Small intestine (tissue), 7 donors: ENCODE measurements at regions not wholly inside any gene's neighbourhood (a gene's known extent, or its start where the extent isn't known, plus 50 kb on each side); places are given as distances from the start of the nearest gene placed in this dataset.
A peak's percentile ranks its signal among the peaks of the same experiment; 100 is the strongest.

Experiments
- DNase-seq, 2 donors: peaks; one replicate each; pipeline versions ENCODE4 v3.0.0 to v3.0.0-alpha.2; 2013
- FAIRE-seq: peaks from 2 replicates; lab custom pipeline; 2012; peaks lifted over from hg19 to GRCh38; lab: Jason Lieb, UNC
- H3K27ac ChIP-seq, 3 donors: one replicate each; pipeline ENCODE4 v1.5.1; 2013; ENCODE audit warnings: low read length in 2 of 3, mild to moderate bottlenecking in 2 of 3, control low read depth in 1 of 3, inconsistent platforms in 1 of 3, low read depth in 1 of 3, moderate library complexity in 1 of 3
- H3K27me3 ChIP-seq, 3 donors: one replicate each; pipeline ENCODE4 v1.6.1; 2013; ENCODE audit warnings: low read length in 3 of 3, inconsistent platforms in 1 of 3; ENCODE audit not compliant: control insufficient read depth in 3 of 3, insufficient read depth in 3 of 3
- H3K36me3 ChIP-seq, 3 donors: one replicate each; pipeline ENCODE4 v1.6.1; 2013; ENCODE audit warnings: low read length in 3 of 3, inconsistent platforms in 1 of 3, low read depth in 1 of 3, mild to moderate bottlenecking in 1 of 3, moderate library complexity in 1 of 3; ENCODE audit not compliant: control insufficient read depth in 3 of 3, insufficient read depth in 2 of 3
- H3K4me1 ChIP-seq, 3 donors: one replicate each; pipeline ENCODE4 v1.6.1; 2013; ENCODE audit warnings: low read length in 2 of 3, inconsistent platforms in 1 of 3, low read depth in 1 of 3, mild to moderate bottlenecking in 1 of 3, moderate library complexity in 1 of 3; ENCODE audit not compliant: control insufficient read depth in 3 of 3, insufficient read depth in 2 of 3
- H3K4me3 ChIP-seq, 3 donors: one replicate each; pipeline ENCODE4 v1.5.1; 2013; ENCODE audit warnings: low read length in 3 of 3, control low read depth in 1 of 3, inconsistent platforms in 1 of 3, low read depth in 1 of 3, mild to moderate bottlenecking in 1 of 3, moderate library complexity in 1 of 3
- H3K9me3 ChIP-seq, 2 donors: one replicate each; pipeline ENCODE4 v1.6.1; 2013; ENCODE audit warnings: low read depth in 1 of 2, low read length in 1 of 2; ENCODE audit not compliant: control insufficient read depth in 2 of 2, insufficient read depth in 1 of 2
- WGBS, 3 donors: extraction: QIAGEN DNeasy Blood & Tissue Kit; methylation state at CpG; one replicate each; pipeline ENCODE4 v1.1.7; 2013; 5-methylcytosine and 5-hydroxymethylcytosine counted together
- donor health status: healthy with polysubstance abuse.
- donor health status: control.
- donor health status: control.
- donor health status: Bipolar disorder and iron deficiency.
- donor health status: healthy.

DNA sequence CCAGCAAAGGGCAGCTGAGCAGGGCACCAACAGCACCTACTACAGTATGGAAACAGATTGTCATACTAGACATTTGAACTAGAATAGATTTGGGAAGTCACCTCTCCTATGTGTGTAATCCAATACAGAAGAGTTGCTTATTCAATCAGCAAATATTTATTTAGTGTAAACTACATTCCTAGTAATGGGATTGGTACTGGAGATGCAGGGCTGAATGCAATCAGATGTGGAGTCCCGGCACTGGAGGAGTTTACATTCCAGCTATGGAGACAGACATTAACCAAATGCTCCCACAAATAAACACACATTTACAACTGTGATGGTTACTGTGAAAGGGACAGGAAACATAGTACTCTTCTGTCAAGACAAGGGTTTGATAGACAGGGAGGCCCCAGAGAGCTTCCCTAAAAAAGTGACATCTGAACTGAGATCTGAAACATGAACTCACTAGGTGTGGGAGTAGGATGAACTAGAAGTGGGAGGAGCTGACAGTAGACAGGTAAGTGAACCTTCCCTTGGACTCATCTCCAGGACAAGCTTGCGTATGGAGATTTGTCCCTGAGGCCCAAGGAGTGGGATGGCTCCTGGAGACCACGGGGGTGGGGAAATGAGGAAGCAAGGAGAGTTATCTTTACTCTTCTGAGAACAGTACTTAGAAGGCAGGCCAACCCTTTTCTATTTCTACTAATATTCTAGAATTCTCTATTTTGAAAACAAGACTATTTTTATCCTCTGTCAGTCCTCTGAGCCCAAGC is 420.5 kb downstream of the MAFB start:
- Histone ChIP-seq H3K36me3 (no peaks in the 10 kb centered on the region), H3K4me3 (no peak overlapping the region), H3K9me3 (no peaks in the 10 kb centered on the region), H3K27ac (no peak overlapping the region), H3K27me3 (no peaks in the 10 kb centered on the region), H3K4me1 (no peaks in the 10 kb centered on the region)
- 61 to 84% (median 73%) methylated on average over 3 of the region's 3 CpGs for WGBS, 3 donors
- no peak for FAIRE-seq
- DNase-seq = no peak

DNA sequence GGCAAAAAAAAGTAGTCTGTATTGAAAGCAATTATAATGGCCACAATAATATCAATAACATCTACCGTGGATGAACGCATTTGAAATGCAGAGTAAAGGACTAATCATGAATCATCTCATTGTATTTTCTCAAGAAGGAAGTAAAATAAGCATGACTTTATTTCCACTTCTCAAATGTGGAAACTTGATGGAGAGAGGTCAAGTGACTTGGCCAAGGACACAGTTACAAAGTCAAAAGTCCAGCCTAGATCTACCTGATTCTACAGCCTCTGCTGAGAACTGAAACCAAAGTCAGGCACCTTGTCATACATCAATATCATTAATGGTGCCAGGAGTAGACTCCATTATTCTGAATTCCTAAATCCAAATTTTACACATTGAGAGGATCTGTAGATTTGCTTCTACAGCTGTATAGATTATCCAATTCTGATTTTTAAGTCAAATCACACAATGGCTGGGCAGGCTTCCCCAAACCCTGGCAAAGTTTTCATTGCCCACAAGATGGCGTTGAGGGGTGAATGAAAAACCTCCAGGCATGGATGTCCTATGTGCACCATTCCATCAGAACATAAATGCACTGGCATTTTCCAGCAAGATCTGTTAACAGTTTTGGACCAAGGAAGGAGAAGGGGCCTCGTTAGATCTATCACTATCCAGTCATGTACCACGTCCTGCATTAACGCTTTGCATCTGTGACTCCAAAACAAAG is 423.1 kb downstream of the MAFB start:
- no peaks in the 10 kb centered on the region for H3K36me3 ChIP-seq
- 42 to 64% (median 51%) methylated on average over 6 of the region's 6 CpGs for WGBS, 3 donors
- FAIRE-seq (no peak), DNase-seq (peak; percentile 26 to 59)
- no peaks in the 10 kb centered on the region for H3K27me3 ChIP-seq
- no peak overlapping the region for H3K4me3 ChIP-seq
- H3K27ac ChIP-seq = no peak overlapping the region
- no peaks in the 10 kb centered on the region for H3K9me3 ChIP-seq
- H3K4me1 ChIP-seq = no peaks in the 10 kb centered on the region

DNA sequence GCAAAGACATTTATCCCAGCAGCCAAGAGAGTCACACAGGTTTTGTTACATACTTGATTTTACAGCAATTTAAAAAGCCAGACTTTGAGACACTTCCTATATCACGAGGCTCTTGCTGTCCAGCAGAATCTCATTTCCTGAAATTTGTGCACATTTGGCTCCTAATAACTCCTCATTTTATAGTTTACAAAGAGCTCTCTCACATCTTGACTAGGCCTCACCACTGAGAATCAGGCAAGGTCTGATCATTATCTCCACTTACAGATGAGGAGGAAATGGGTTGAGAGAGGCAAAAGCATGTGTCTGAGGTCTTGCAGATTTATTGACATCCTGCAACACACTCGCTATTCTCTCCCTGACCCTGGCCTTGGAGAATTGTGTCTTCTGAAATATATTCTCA is 426.8 kb downstream of the MAFB start:
- Histone ChIP-seq H3K4me3 (no peak overlapping the region), H3K4me1 (no peaks in the 10 kb centered on the region), H3K36me3 (no peaks in the 10 kb centered on the region), H3K27me3 (no peaks in the 10 kb centered on the region), H3K27ac (no peak overlapping the region), H3K9me3 (no peaks in the 10 kb centered on the region)
- WGBS, 3 donors = 57 to 73% (median 60%) methylated on average over 2 of the region's 2 CpGs
- no peak for DNase-seq
- no peak for FAIRE-seq

DNA sequence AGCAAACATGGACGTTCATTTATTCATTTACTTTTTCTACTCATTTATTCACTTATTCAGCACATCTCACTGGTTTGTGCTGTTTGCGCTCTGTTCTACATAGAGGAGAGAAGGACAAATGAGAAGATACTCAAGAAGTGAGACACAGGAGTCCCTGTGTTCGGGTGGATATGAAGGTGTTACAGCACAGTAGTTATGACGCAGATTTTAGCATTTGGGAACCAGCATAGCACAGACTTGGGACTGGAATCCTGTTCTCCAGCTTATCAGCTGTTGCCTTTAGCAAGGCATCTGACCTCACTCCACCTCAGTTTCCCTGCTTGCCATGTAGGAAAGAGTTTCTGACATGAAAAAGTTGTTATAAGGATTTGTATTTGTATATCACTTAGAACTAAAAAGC is 430.1 kb downstream of the MAFB start:
- FAIRE-seq = no peak
- 67 to 78% (median 71%) methylated on average over 4 of the region's 4 CpGs for WGBS, 3 donors
- no peaks in the 10 kb centered on the region for H3K4me1 ChIP-seq
- DNase-seq = no peak
- H3K36me3 ChIP-seq = no peaks in the 10 kb centered on the region
- H3K4me3 ChIP-seq = no peak overlapping the region
- H3K9me3 ChIP-seq = no peaks in the 10 kb centered on the region
- H3K27me3 ChIP-seq = peaks cover 0 to 2% (median 0%) of the 10 kb centered on the region in 3 donors
- H3K27ac ChIP-seq = no peak overlapping the region

DNA sequence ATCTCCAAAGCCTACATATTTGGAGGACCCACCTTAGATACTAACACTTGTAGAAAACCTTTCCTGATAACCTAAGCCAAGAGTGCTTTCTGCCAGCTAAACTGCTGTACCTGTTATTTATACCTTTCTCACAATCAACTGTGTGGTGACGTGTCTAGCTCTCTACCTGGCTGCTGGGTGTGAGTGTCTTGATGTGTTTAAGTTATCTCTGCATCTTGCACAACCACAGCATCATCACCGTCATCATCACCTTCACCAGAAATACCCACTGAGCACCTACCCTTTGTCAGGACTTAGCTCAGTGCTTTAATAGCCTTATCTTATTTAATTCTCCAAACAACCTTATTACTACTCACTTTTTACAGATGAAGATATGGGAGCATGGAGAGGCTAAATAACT is 431.3 kb downstream of the MAFB start:
- DNase-seq (no peak), FAIRE-seq (no peak)
- no peak overlapping the region for H3K4me3 ChIP-seq
- H3K4me1 ChIP-seq = no peaks in the 10 kb centered on the region
- H3K27me3 ChIP-seq = peaks cover 0 to 2% (median 0%) of the 10 kb centered on the region in 3 donors
- no peaks in the 10 kb centered on the region for H3K9me3 ChIP-seq
- no peaks in the 10 kb centered on the region for H3K36me3 ChIP-seq
- no peak overlapping the region for H3K27ac ChIP-seq
- 80 to 88% (median 87%) methylated on average over 2 of the region's 2 CpGs for WGBS, 3 donors

DNA sequence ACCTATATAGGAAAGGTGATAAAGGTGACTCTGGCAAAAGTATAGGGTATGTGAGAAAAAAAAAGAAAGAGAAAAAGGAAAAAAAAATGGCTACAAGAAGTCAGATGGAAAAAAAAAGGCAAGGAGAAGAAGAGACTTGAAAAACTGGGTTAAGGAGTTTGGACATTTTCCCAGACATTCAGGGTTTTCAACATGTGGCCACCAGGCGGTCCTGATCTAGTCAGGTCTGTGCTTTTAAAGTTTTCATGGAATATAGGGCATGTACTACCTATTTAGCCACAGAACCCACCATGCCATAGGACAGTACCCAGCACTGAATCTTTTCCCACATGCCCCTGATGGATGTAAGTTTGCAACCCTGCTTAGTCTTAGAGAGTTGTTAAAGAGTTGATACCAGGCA is 433.7 kb downstream of the MAFB start:
- Histone ChIP-seq H3K4me1 (no peaks in the 10 kb centered on the region), H3K9me3 (peaks cover 0 to 4% of the 10 kb centered on the region in 2 donors), H3K36me3 (no peaks in the 10 kb centered on the region), H3K4me3 (no peak overlapping the region), H3K27me3 (peaks cover 0 to 2% (median 0%) of the 10 kb centered on the region in 3 donors), H3K27ac (no peak overlapping the region)
- FAIRE-seq = no peak
- WGBS, 3 donors = 31 to 66% (median 45%) methylated on average over 1 of the region's 1 CpG
- no peak for DNase-seq

DNA sequence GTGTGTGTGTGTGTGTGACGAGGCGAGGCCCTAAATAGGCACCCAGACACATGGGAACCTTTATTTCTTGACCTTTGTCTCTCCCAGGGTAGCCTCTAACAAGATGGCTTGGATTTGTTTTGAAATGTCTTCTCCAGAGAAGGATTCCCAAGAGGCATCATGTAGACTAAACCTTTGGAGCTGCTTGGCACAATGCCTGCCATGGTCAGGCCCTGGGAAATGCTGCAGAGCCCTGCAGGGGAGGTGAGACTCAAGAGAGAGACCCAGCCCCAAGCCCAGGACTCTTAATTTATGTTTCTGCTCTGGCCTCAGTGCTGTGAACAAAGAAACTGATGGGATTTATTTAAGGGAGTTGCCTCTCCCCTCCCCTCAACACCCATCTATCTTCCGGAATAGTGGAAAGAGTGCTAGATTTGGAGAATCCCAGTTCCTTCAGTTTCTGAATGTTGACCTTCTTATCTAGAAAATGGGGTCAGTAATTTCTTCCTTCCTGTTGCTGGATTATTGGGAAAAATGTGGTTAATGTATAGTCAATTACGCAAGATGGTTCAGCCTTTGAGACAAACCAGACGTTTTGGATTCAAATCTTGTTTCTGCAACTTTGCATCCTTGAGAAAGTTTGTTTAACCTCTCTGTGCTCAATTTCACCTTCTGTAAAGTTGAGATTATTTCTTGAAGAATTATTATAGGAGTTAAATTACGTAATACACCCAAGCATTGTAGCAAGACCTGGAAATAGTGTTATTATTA is 434.8 kb downstream of the MAFB start:
- Histone ChIP-seq H3K36me3 (no peaks in the 10 kb centered on the region), H3K27me3 (peaks cover 0 to 2% (median 0%) of the 10 kb centered on the region in 3 donors), H3K4me1 (no peaks in the 10 kb centered on the region), H3K27ac (no peak overlapping the region), H3K4me3 (no peak overlapping the region), H3K9me3 (peaks cover 0 to 4% of the 10 kb centered on the region in 2 donors)
- FAIRE-seq = no peak
- no peak for DNase-seq
- 49 to 71% (median 71%) methylated on average over 6 of the region's 6 CpGs for WGBS, 3 donors

DNA sequence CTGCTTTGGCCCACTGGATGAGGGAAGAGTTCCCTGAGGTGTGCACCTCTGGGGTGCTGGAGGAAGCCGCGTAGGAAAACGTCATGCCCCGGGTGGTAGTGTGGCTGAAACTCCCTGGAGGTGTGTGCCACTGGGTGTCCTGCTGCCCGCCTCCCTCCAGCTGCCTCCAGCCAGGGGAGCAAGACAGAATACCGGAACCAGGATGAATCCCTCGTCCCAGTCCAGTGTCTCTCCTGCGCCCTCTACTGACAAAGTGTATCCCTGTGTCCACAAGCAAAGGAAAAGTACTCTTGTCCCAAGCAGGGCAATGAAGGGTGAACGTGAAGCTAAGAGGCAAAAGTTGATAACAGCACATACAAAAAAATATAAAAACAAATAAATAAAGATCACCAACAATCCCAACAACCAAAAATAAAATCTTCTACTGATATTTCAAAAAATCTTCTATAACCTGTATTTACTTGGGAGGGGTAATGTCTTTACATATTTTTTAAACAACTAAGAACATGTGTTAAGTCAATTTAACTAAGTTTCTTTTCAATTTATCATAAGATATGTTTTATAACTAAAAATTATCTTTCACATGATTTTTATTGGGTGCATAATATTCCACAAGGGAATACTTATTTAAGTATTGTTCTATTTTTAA is 437.6 kb downstream of the MAFB start:
- WGBS, 3 donors = 58 to 65% (median 61%) methylated on average over 9 of the region's 9 CpGs
- FAIRE-seq = peak; percentile 70
- Histone ChIP-seq H3K4me1 (no peaks in the 10 kb centered on the region), H3K4me3 (no peak overlapping the region), H3K27ac (no peak overlapping the region), H3K9me3 (peaks cover 0 to 4% of the 10 kb centered on the region in 2 donors), H3K27me3 (peaks cover 0 to 2% (median 0%) of the 10 kb centered on the region in 3 donors), H3K36me3 (no peaks in the 10 kb centered on the region)
- DNase-seq = peak in 1 of 2 donors; percentile 56
